ENCODE measurements at regions not wholly inside any gene's neighbourhood (a gene's known extent, or its start where the extent isn't known, plus 50 kb on each side); places are given as distances from the start of the nearest gene placed in this dataset.

- no peak overlapping the region for H2AFZ ChIP-seq
- H3F3A ChIP-seq (ENCODE audit: insufficient read depth, low read depth): no peaks in the 10 kb centered on the region
- H4K20me1 ChIP-seq (ENCODE audit: insufficient read depth): no peaks in the 10 kb centered on the region
- no peaks in the 10 kb centered on the region for H3K9me3 ChIP-seq (ENCODE audit: insufficient read depth, low read depth)
- DNase-seq: no peak
- H3K4me1 ChIP-seq (replicated peaks; ENCODE audit: insufficient read depth): no peaks in the 10 kb centered on the region
- no peaks in the 10 kb centered on the region for H3K79me2 ChIP-seq (ENCODE audit: low read depth)
- ChIA-PET POLR2A (ENCODE audit: unreplicated experiment) (no interaction called here), CTCF (no interaction called here)
- no peak overlapping the region for H3K4me3 ChIP-seq
- intact Hi-C loops (cut with micrococcal nuclease; ENCODE audit: unreplicated experiment): no loop called here
- no peaks in the 10 kb centered on the region for H3K27me3 ChIP-seq (ENCODE audit: insufficient read depth, low read depth)
- no peak overlapping the region for H3K27ac ChIP-seq
- no peak overlapping the region for H3K4me2 ChIP-seq
- no peak for TF ChIP-seq CTCF (conservative IDR thresholded peaks at IDR 0.05)
- TF ChIP-seq EZH2 (IDR thresholded peaks at IDR 0.05; ENCODE audit: low read depth): no peak
- BruUV-seq (replicated peaks): no TSS peak
- H3K36me3 ChIP-seq (ENCODE audit: low read depth): no peaks in the 10 kb centered on the region
- no peaks in the 10 kb centered on the region for H3K9me2 ChIP-seq (ENCODE audit: insufficient read depth)
Observed at GRCh38 chr17:71284032-71284755, 836.6 kb upstream of the SOX9 start.

- Histone ChIP-seq H4K20me1 (ENCODE audit: insufficient read depth) (no peaks in the 10 kb centered on the region), H3K27ac (no peak overlapping the region), H3K4me2 (no peak overlapping the region), H3K9me3 (ENCODE audit: insufficient read depth, low read depth) (no peaks in the 10 kb centered on the region), H3K4me3 (no peak overlapping the region), H3K9me2 (ENCODE audit: insufficient read depth) (no peaks in the 10 kb centered on the region), H3K4me1 (replicated peaks; ENCODE audit: insufficient read depth) (no peaks in the 10 kb centered on the region), H3K79me2 (ENCODE audit: low read depth) (no peaks in the 10 kb centered on the region), H3K36me3 (ENCODE audit: low read depth) (no peaks in the 10 kb centered on the region), H2AFZ (0 out of 2 replicates have a peak overlapping the region, but pooled peaks have one; percentile 6), H3K27me3 (ENCODE audit: insufficient read depth, low read depth) (no peaks in the 10 kb centered on the region), H3F3A (ENCODE audit: insufficient read depth, low read depth) (no peaks in the 10 kb centered on the region)
- CTCF ChIA-PET: no interaction called here
- POLR2A ChIA-PET (ENCODE audit: unreplicated experiment): no interaction called here
- intact Hi-C loops (cut with micrococcal nuclease; ENCODE audit: unreplicated experiment): no loop called here
- BruUV-seq (replicated peaks): no TSS peak
- no peak for TF ChIP-seq CTCF (conservative IDR thresholded peaks at IDR 0.05)
- TF ChIP-seq EZH2 (IDR thresholded peaks at IDR 0.05; ENCODE audit: low read depth): no peak
- no peak for DNase-seq
Observed at GRCh38 chr17:71286625-71287024, 834.2 kb upstream of the SOX9 start.

- Histone ChIP-seq H3K9me3 (ENCODE audit: insufficient read depth, low read depth) (no peaks in the 10 kb centered on the region), H3K27ac (no peak overlapping the region), H4K20me1 (ENCODE audit: insufficient read depth) (no peaks in the 10 kb centered on the region), H3K79me2 (ENCODE audit: low read depth) (no peaks in the 10 kb centered on the region), H3K4me2 (no peak overlapping the region), H3K9me2 (ENCODE audit: insufficient read depth) (no peaks in the 10 kb centered on the region), H3K36me3 (ENCODE audit: low read depth) (no peaks in the 10 kb centered on the region), H2AFZ (no peak overlapping the region), H3K27me3 (ENCODE audit: insufficient read depth, low read depth) (no peaks in the 10 kb centered on the region), H3F3A (ENCODE audit: insufficient read depth, low read depth) (no peaks in the 10 kb centered on the region), H3K4me1 (replicated peaks; ENCODE audit: insufficient read depth) (no peaks in the 10 kb centered on the region), H3K4me3 (no peak overlapping the region)
- no TSS peak for BruUV-seq (replicated peaks)
- intact Hi-C loops (cut with micrococcal nuclease; ENCODE audit: unreplicated experiment): no loop called here
- ChIA-PET CTCF (no interaction called here), POLR2A (ENCODE audit: unreplicated experiment) (no interaction called here)
- no peak for TF ChIP-seq CTCF (conservative IDR thresholded peaks at IDR 0.05)
- TF ChIP-seq EZH2 (IDR thresholded peaks at IDR 0.05; ENCODE audit: low read depth): no peak
- no peak for DNase-seq
Observed at GRCh38 chr17:71287071-71287823, 833.6 kb upstream of the SOX9 start.

Measured in PC-9 (cell line).